Esophagus squamous epithelium (tissue), 5 donors: ENCODE measurements at regions not wholly inside any gene's neighbourhood (a gene's known extent, or its start where the extent isn't known, plus 50 kb on each side); places are given as distances from the start of the nearest gene placed in this dataset.

Experiments used
- DNase-seq: peaks from one replicate; lab custom pipeline; 2025; lab: John Stamatoyannopoulos, UW
- H3K27ac ChIP-seq, 4 donors: fragments of 200-600 bp; sonication (generic); one replicate each; pipeline ENCODE4 v1.5.1; 2016 to 2019; ENCODE audit warnings: mild to moderate bottlenecking in 1 of 4
- H3K27me3 ChIP-seq, 4 donors: fragments of 200-600 bp; sonication (generic); 1 replicate in 3 of 4; 2 replicates in 1 of 4; pipeline versions ENCODE4 v1.5.1 to v1.6.0; 2017 to 2021; ENCODE audit warnings: antibody characterized with exemption in 1 of 4
- H3K36me3 ChIP-seq, 3 donors: fragments of 200-600 bp; sonication (generic); one replicate each; pipeline ENCODE4 v1.5.1; 2016 to 2019
- H3K4me1 ChIP-seq, 3 donors: fragments of 200-600 bp; sonication (generic); one replicate each; pipeline ENCODE4 v1.5.1; 2017 to 2019
- H3K4me3 ChIP-seq, 4 donors: fragments of 200-600 bp; sonication (generic); 1 replicate in 3 of 4; 2 replicates in 1 of 4; pipeline ENCODE4 v1.5.1; 2016 to 2019; ENCODE audit warnings: mild to moderate bottlenecking in 2 of 4, moderate library complexity in 1 of 4
- H3K9me3 ChIP-seq, 3 donors: fragments of 200-600 bp; sonication (generic); one replicate each; pipeline ENCODE4 v1.5.1; 2016 to 2019
- CTCF ChIP-seq, 6 experiments: fragments of 450-650 bp in 4 of 6; fragments of 200-600 bp in 2 of 6; sonication (generic) in 2 of 6; IDR thresholded peaks; one replicate each; pipeline ENCODE4 v1.5.1; 2016 to 2019; ENCODE audit warnings: antibody characterized with exemption in 6 of 6, mild to moderate bottlenecking in 4 of 6, moderate library complexity in 4 of 6
- POLR2A ChIP-seq, 4 donors: fragments of 450-650 bp; IDR thresholded peaks; one replicate each; pipeline ENCODE4 v1.6.1; 2017; ENCODE audit warnings: antibody characterized with exemption in 4 of 4, mild to moderate bottlenecking in 4 of 4, moderate library complexity in 3 of 4
- WGBS, 2 donors: methylation state at CpG; one replicate each; pipeline ENCODE4 v1.1.5; 2018; 5-methylcytosine and 5-hydroxymethylcytosine counted together
- intact Hi-C: fragments of 100-400 bp; cut with DNase I; formaldehyde crosslinking; loops from one replicate; pipeline ENCODE4 v1.15.0; 2022
- donor health status: DM: yes; HTN: yes; CAD: no.

GRCh38 chr18:11249391-11249790, 100.0 kb upstream of the PIEZO2 start:
- H3K4me3 ChIP-seq: no peak overlapping the region
- no peak for DNase-seq
- no peak overlapping the region for H3K27ac ChIP-seq
- intact Hi-C loops: no loop called here
- no peaks in the 10 kb centered on the region for H3K27me3 ChIP-seq
- no peaks in the 10 kb centered on the region for H3K4me1 ChIP-seq
- no peaks in the 10 kb centered on the region for H3K9me3 ChIP-seq
- TF ChIP-seq POLR2A (IDR thresholded peaks at IDR 0.05): no peak
- TF ChIP-seq CTCF (IDR thresholded peaks at IDR 0.05): no peak
- 71 to 85% methylated on average over 2 of the region's 2 CpGs for WGBS, 2 donors
- H3K36me3 ChIP-seq: no peaks in the 10 kb centered on the region

- Histone ChIP-seq H3K27ac (no peak overlapping the region), H3K36me3 (no peaks in the 10 kb centered on the region), H3K4me3 (no peak overlapping the region), H3K4me1 (no peaks in the 10 kb centered on the region), H3K27me3 (no peaks in the 10 kb centered on the region), H3K9me3 (no peaks in the 10 kb centered on the region)
- TF ChIP-seq CTCF (IDR thresholded peaks at IDR 0.05) (no peak), POLR2A (IDR thresholded peaks at IDR 0.05) (no peak)
- DNase-seq: no peak
- intact Hi-C loops: no loop called here
Observed at GRCh38 chr18:11247381-11247970, 98.1 kb upstream of the PIEZO2 start.

GRCh38 chr18:11246495-11247300, 97.3 kb upstream of the PIEZO2 start:
- Histone ChIP-seq H3K27me3 (no peaks in the 10 kb centered on the region), H3K4me1 (no peaks in the 10 kb centered on the region), H3K4me3 (no peak overlapping the region), H3K36me3 (no peaks in the 10 kb centered on the region), H3K9me3 (no peaks in the 10 kb centered on the region), H3K27ac (no peak overlapping the region)
- DNase-seq: no peak
- TF ChIP-seq CTCF (IDR thresholded peaks at IDR 0.05): no peak
- TF ChIP-seq POLR2A (IDR thresholded peaks at IDR 0.05): no peak
- intact Hi-C loops: no loop called here
- 73 to 76% methylated on average over 16 of the region's 16 CpGs for WGBS, 2 donors

GRCh38 chr18:11245879-11246278, 96.5 kb upstream of the PIEZO2 start:
- DNase-seq: no peak
- Histone ChIP-seq H3K9me3 (no peaks in the 10 kb centered on the region), H3K4me1 (no peaks in the 10 kb centered on the region), H3K27ac (no peak overlapping the region), H3K27me3 (no peaks in the 10 kb centered on the region), H3K36me3 (no peaks in the 10 kb centered on the region), H3K4me3 (no peak overlapping the region)
- WGBS, 2 donors: 37 to 52% methylated on average over 2 of the region's 2 CpGs
- TF ChIP-seq CTCF (IDR thresholded peaks at IDR 0.05) (no peak), POLR2A (IDR thresholded peaks at IDR 0.05) (no peak)
- intact Hi-C loops: no loop called here

- no peaks in the 10 kb centered on the region for H3K9me3 ChIP-seq
- H3K36me3 ChIP-seq: no peaks in the 10 kb centered on the region
- no peak for DNase-seq
- intact Hi-C loops: no loop called here
- H3K27ac ChIP-seq: no peak overlapping the region
- H3K4me3 ChIP-seq: no peak overlapping the region
- no peaks in the 10 kb centered on the region for H3K4me1 ChIP-seq
- 83 to 86% methylated on average over 2 of the region's 2 CpGs for WGBS, 2 donors
- H3K27me3 ChIP-seq: no peaks in the 10 kb centered on the region
- TF ChIP-seq POLR2A (IDR thresholded peaks at IDR 0.05): no peak
- no peak for TF ChIP-seq CTCF (IDR thresholded peaks at IDR 0.05)
Observed at GRCh38 chr18:11237484-11237883, 88.1 kb upstream of the PIEZO2 start.
